H1 (cell line): ENCODE measurements at regions not wholly inside any gene's neighbourhood (a gene's known extent, or its start where the extent isn't known, plus 50 kb on each side); places are given as distances from the start of the nearest gene placed in this dataset.

Experiments used
- CTCF ChIA-PET: fragments of 300-600 bp; sonication (Branson Sonifier 250); formaldehyde crosslinking; loops from one replicate; lab custom pipeline; 2021; ENCODE audit not compliant: partially characterized antibody; lab: Charles Lee
- POLR2A ChIA-PET: fragments of 300-600 bp; sonication (Branson Sonifier 250); formaldehyde crosslinking; loops from one replicate; lab custom pipeline; 2021; ENCODE audit warnings: inconsistent platforms; ENCODE audit not compliant: partially characterized antibody; lab: Charles Lee
- DNase-seq, 2 experiments: peaks; one replicate each; pipeline versions ENCODE4 v3.0.0 to v3.0.0-alpha.2; 2010 to 2022; ENCODE audit warnings: low spot score in 2 of 2, low read depth in 1 of 2, mixed read lengths in 1 of 2
- FAIRE-seq: peaks from 2 replicates; lab custom pipeline; 2011; peaks lifted over from hg19 to GRCh38; lab: Jason Lieb, UNC
- H2AFZ ChIP-seq: 2 replicates; pipeline ENCODE4 v1.8.1; 2012; ENCODE audit warnings: low read length, inconsistent platforms
- H2AK5ac ChIP-seq: 2 replicates; pipeline ENCODE4 v1.6.1; 2013; ENCODE audit warnings: low read depth, low read length
- H2BK120ac ChIP-seq: replicated peaks from 2 replicates; pipeline ENCODE3; 2013; ENCODE audit warnings: low read depth, low read length, inconsistent platforms
- H2BK12ac ChIP-seq: 2 replicates; pipeline ENCODE4 v1.6.1; 2013; ENCODE audit warnings: low read depth, low read length
- H2BK15ac ChIP-seq: 2 replicates; pipeline ENCODE4 v1.6.1; 2013; ENCODE audit warnings: low read length
- H2BK20ac ChIP-seq: 2 replicates; pipeline ENCODE4 v1.6.1; 2013; ENCODE audit warnings: low read length
- H2BK5ac ChIP-seq: 2 replicates; pipeline ENCODE4 v1.6.1; 2013; ENCODE audit warnings: low read depth, low read length
- H3K14ac ChIP-seq: 2 replicates; pipeline ENCODE4 v1.6.1; 2013; ENCODE audit warnings: inconsistent platforms; ENCODE audit not compliant: insufficient read length
- H3K18ac ChIP-seq: 2 replicates; pipeline ENCODE4 v1.6.1; 2013; ENCODE audit warnings: low read length; ENCODE audit errors: extremely low read depth
- H3K23ac ChIP-seq: 2 replicates; pipeline ENCODE4 v1.6.1; 2013; ENCODE audit warnings: inconsistent platforms; ENCODE audit not compliant: insufficient read length
- H3K23me2 ChIP-seq: 2 replicates; pipeline ENCODE4 v1.6.1; 2013; ENCODE audit warnings: low read depth, low read length
- H3K27ac ChIP-seq: 2 replicates; pipeline ENCODE4 v1.6.1; 2011; ENCODE audit warnings: low read depth, low read length, inconsistent platforms
- H3K27me3 ChIP-seq, 4 experiments: replicated peaks in 1 of 4; 1 replicate in 1 of 4; 2 replicates in 3 of 4; pipeline versions ENCODE4 v1.6.1 to v1.8.1; 2011 to 2013; ENCODE audit warnings: low read length in 3 of 4, mild to moderate bottlenecking in 3 of 4, inconsistent platforms in 2 of 4, mixed read lengths in 2 of 4, moderate library complexity in 1 of 4; ENCODE audit not compliant: control insufficient read depth in 3 of 4, insufficient read depth in 3 of 4; ENCODE audit errors: extremely low read depth in 1 of 4
- H3K36me3 ChIP-seq, 4 experiments: 2 replicates each; pipeline versions ENCODE4 v1.6.1 to v1.8.1; 2011 to 2013; ENCODE audit warnings: mild to moderate bottlenecking in 4 of 4, low read length in 3 of 4, moderate library complexity in 2 of 4, control low read depth in 1 of 4, inconsistent platforms in 1 of 4; ENCODE audit not compliant: insufficient read depth in 4 of 4, control insufficient read depth in 2 of 4
- H3K4ac ChIP-seq: replicated peaks from 2 replicates; pipeline ENCODE3; 2013; ENCODE audit warnings: low read length, low read depth, mixed read lengths, inconsistent platforms; ENCODE audit not compliant: insufficient read length
- H3K4me1 ChIP-seq, 4 experiments: replicated peaks in 1 of 4; 1 replicate in 1 of 4; 2 replicates in 3 of 4; pipeline versions ENCODE4 v1.6.1 to v1.8.1; 2011 to 2013; ENCODE audit warnings: low read length in 3 of 4, inconsistent platforms in 2 of 4, mixed read lengths in 1 of 4; ENCODE audit not compliant: insufficient read depth in 4 of 4, control insufficient read depth in 3 of 4
- H3K4me2 ChIP-seq, 2 experiments: 2 replicates each; pipeline versions ENCODE4 v1.6.1 to v1.8.1; 2011 to 2013; ENCODE audit warnings: low read depth in 2 of 2, low read length in 2 of 2, control low read depth in 1 of 2, inconsistent platforms in 1 of 2, mild to moderate bottlenecking in 1 of 2; ENCODE audit not compliant: insufficient read depth in 1 of 2
- H3K4me3 ChIP-seq, 4 experiments: fragments of 200-600, 300-600 bp in 1 of 4; sonication (generic), shearing (Covaris generic), sonication (Bioruptor Twin) in 1 of 4; 2 replicates each; pipeline versions ENCODE4 v1.5.1 to v1.8.1; 2011 to 2016; ENCODE audit warnings: low read length in 4 of 4, low read depth in 3 of 4, control low read depth in 2 of 4, inconsistent platforms in 2 of 4, mild to moderate bottlenecking in 2 of 4, mixed read lengths in 1 of 4, moderate library complexity in 1 of 4; ENCODE audit not compliant: insufficient read depth in 2 of 4; ENCODE audit errors: extremely low read depth in 1 of 4
- H3K56ac ChIP-seq: replicated peaks from 2 replicates; pipeline ENCODE3; 2013; ENCODE audit warnings: low read depth, mild to moderate bottlenecking, mixed read lengths, low read length, inconsistent platforms; ENCODE audit not compliant: insufficient read length
- H3K79me1 ChIP-seq: 2 replicates; pipeline ENCODE4 v1.6.1; 2013; ENCODE audit warnings: low read depth, low read length, control low read depth
- H3K79me2 ChIP-seq, 2 experiments: 2 replicates each; pipeline versions ENCODE4 v1.6.1 to v1.8.1; 2012 to 2013; ENCODE audit warnings: low read length in 2 of 2, mild to moderate bottlenecking in 2 of 2, inconsistent platforms in 1 of 2; ENCODE audit not compliant: insufficient read depth in 2 of 2, control insufficient read depth in 1 of 2
- H3K9ac ChIP-seq, 4 experiments: replicated peaks in 1 of 4; 1 replicate in 1 of 4; 2 replicates in 3 of 4; pipeline versions ENCODE4 v1.6.1 to v1.8.1; 2011 to 2013; ENCODE audit warnings: low read depth in 3 of 4, low read length in 3 of 4, control low read depth in 2 of 4, mild to moderate bottlenecking in 2 of 4, moderate library complexity in 2 of 4, inconsistent platforms in 1 of 4; ENCODE audit errors: extremely low read depth in 1 of 4
- H3K9me3 ChIP-seq, 2 experiments: 2 replicates each; pipeline versions ENCODE4 v1.6.1 to v1.8.1; 2012 to 2013; ENCODE audit warnings: mild to moderate bottlenecking in 2 of 2, moderate library complexity in 2 of 2, control low read depth in 1 of 2, inconsistent platforms in 1 of 2, low read depth in 1 of 2, low read length in 1 of 2, mixed read lengths in 1 of 2; ENCODE audit not compliant: insufficient read depth in 2 of 2
- H4K20me1 ChIP-seq, 2 experiments: replicated peaks in 1 of 2; 2 replicates each; pipeline versions ENCODE3 to v1.8.1; 2011 to 2013; ENCODE audit warnings: inconsistent platforms in 2 of 2, low read length in 2 of 2, mild to moderate bottlenecking in 1 of 2; ENCODE audit not compliant: insufficient read depth in 2 of 2, control insufficient read depth in 1 of 2
- H4K5ac ChIP-seq: 2 replicates; pipeline ENCODE4 v1.6.1; 2013; ENCODE audit warnings: low read length, low read depth, mixed read lengths, inconsistent platforms; ENCODE audit not compliant: insufficient read length
- H4K8ac ChIP-seq: 2 replicates; pipeline ENCODE4 v1.8.0; 2013; ENCODE audit warnings: mild to moderate bottlenecking, moderate library complexity, low read length, inconsistent platforms; ENCODE audit not compliant: insufficient read depth; ENCODE audit errors: extremely low read depth
- H4K91ac ChIP-seq: replicated peaks from 2 replicates; pipeline ENCODE3; 2013; ENCODE audit warnings: low read length, mixed read lengths, inconsistent platforms; ENCODE audit not compliant: insufficient read length
- BCL11A ChIP-seq, 2 experiments: IDR thresholded peaks; one replicate each; pipeline ENCODE4 v1.6.1; 2011; ENCODE audit warnings: low read depth in 2 of 2, low read length in 2 of 2, mild to moderate bottlenecking in 2 of 2
- CBX5 ChIP-seq: fragments of 300-800, 300-1000 bp; sonication (generic); IDR thresholded peaks from 2 replicates; pipeline ENCODE4 v1.7.1; 2016; ENCODE audit warnings: antibody characterized with exemption, low read length, low read depth
- GABPA ChIP-seq: IDR thresholded peaks from 2 replicates; pipeline ENCODE4 v1.6.1; 2011; ENCODE audit warnings: mild to moderate bottlenecking, low read length, moderate library complexity, borderline replicate concordance; ENCODE audit not compliant: insufficient read depth
- KDM1A ChIP-seq: fragments of 200-600, 300-600 bp; sonication (generic); IDR thresholded peaks from 2 replicates; pipeline ENCODE4 v1.7.1; 2016; ENCODE audit warnings: mild to moderate bottlenecking, low read length, borderline replicate concordance
- MAFK ChIP-seq: IDR thresholded peaks from 2 replicates; pipeline ENCODE4 v1.6.1; 2012; ENCODE audit warnings: low read depth, mild to moderate bottlenecking, improper control_type of control experiment, low read length
- RFX5 ChIP-seq: IDR thresholded peaks from 2 replicates; pipeline ENCODE4 v1.6.1; 2011; ENCODE audit warnings: low read depth, low read length, improper control_type of control experiment, borderline replicate concordance
- SIN3A ChIP-seq, 2 experiments: IDR thresholded peaks in 1 of 2; conservative IDR thresholded peaks in 1 of 2; 2 replicates each; pipeline ENCODE4 v1.6.1; 2011 to 2012; ENCODE audit warnings: low read length in 2 of 2, improper control_type of control experiment in 1 of 2, low read depth in 1 of 2, mild to moderate bottlenecking in 1 of 2
- SRF ChIP-seq: IDR thresholded peaks from 2 replicates; pipeline ENCODE4 v1.6.1; 2011; ENCODE audit warnings: mild to moderate bottlenecking, low read depth, low read length, moderate library complexity
- ZNF274 ChIP-seq: IDR thresholded peaks from 2 replicates; pipeline ENCODE4 v1.7.0; 2012; ENCODE audit warnings: low read length, borderline replicate concordance; ENCODE audit errors: extremely low read depth
- WGBS, 2 experiments: shearing (Covaris generic) in 1 of 2; methylation state at CpG; one replicate each; pipeline versions ENCODE4 v1.1.6 to v1.1.7; 2013 to 2015; ENCODE audit warnings: low lambda C conversion rate in 2 of 2, mixed read lengths in 2 of 2, inconsistent platforms in 1 of 2, low coverage in 1 of 2, missing lambda C conversion rate in 1 of 2; ENCODE audit not compliant: insufficient replicate concordance in 2 of 2, insufficient coverage in 1 of 2, insufficient read length in 1 of 2; ENCODE audit errors: extremely low coverage in 1 of 2, missing lambda C conversion rate in 1 of 2; 5-methylcytosine and 5-hydroxymethylcytosine counted together

DNA sequence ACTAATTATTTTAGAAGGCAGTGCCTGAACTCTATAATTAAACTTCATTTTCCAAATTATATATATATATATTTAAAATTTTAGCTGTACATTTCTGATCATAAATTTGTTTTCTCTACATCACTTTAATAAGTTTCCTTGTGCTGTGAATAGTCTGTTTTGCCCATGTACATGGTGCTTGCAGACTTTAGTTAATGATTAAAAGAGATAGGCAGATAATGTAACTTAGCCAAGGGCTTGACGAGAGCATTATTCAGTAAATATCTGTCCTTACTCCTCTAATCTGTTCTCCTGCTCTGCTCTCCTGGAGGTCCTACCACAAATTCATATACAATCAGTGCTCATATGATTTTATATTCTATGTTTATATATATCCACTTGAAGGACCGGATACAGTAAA, 595.2 kb upstream of the KIF2B start:
- TF ChIP-seq RFX5 (no peak), MAFK (no peak), SRF (no peak), BCL11A (IDR thresholded peaks at IDR 0.05; ENCODE audit: low read depth in 2 of 2, low read length in 2 of 2) (no peak), KDM1A (no peak), CBX5 (no peak), GABPA (no peak), ZNF274 (no peak), SIN3A (conservative IDR thresholded peaks at IDR 0.05 in 1 of 2, IDR thresholded peaks at IDR 0.05 in 1 of 2; ENCODE audit: low read depth in 1 of 2, low read length in 2 of 2) (no peak)
- TF ChIP-seq, all 59 proteins: peak for 0
- CTCF ChIA-PET, result interaction anchor here (0.6 kb wide), 2 partner anchors 31 to 1164 kb away, joined by 4 read pairs; no protein-coding TSS in a partner anchor
- H2BK5ac ChIP-seq, result no peak overlapping the region

More for the DNA sequence above, 595.2 kb upstream of the KIF2B start:
- H3K4ac ChIP-seq, result no peak overlapping the region
- no peaks in the 10 kb centered on the region for H3K23me2 ChIP-seq
- H4K91ac ChIP-seq, result no peak overlapping the region
- H3K4me1 ChIP-seq, result no peaks in the 10 kb centered on the region
- H2AFZ ChIP-seq, result peak overlapping the region; percentile 91; the same call in 1 of the 2 replicates
- H3K4me2 ChIP-seq, result no peak overlapping the region
- 92% methylated on average over 2 of the region's 2 CpGs; no CpG with 5 or more reads in 1 of the 2 experiments for WGBS, 2 experiments
- H3K9ac ChIP-seq, result no peak overlapping the region
- H3K4me3 ChIP-seq, result no peak overlapping the region
- no peak overlapping the region for H2AK5ac ChIP-seq
- no peaks in the 10 kb centered on the region for H3K79me1 ChIP-seq
- H2BK20ac ChIP-seq, result no peak overlapping the region
- no peaks in the 10 kb centered on the region for H3K79me2 ChIP-seq
- H3K23ac ChIP-seq, result no peak overlapping the region
- no peaks in the 10 kb centered on the region for H4K20me1 ChIP-seq
- H3K27me3 ChIP-seq, result no peaks in the 10 kb centered on the region
- FAIRE-seq, result no peak
- POLR2A ChIA-PET, result no interaction called here
- no peak overlapping the region for H3K27ac ChIP-seq
- DNase-seq, result no peak
- H3K56ac ChIP-seq, result no peak overlapping the region
- H4K8ac ChIP-seq, result no peak overlapping the region
- H2BK120ac ChIP-seq, result no peak overlapping the region
- no peaks in the 10 kb centered on the region for H3K36me3 ChIP-seq
- H2BK12ac ChIP-seq, result no peak overlapping the region
- H4K5ac ChIP-seq, result no peak overlapping the region
- no peak overlapping the region for H3K14ac ChIP-seq
- no peak overlapping the region for H3K18ac ChIP-seq
- no peaks in the 10 kb centered on the region for H3K9me3 ChIP-seq
- no peak overlapping the region for H2BK15ac ChIP-seq
